COLO829 (cell line): ENCODE measurements at regions not wholly inside any gene's neighbourhood (a gene's known extent, or its start where the extent isn't known, plus 50 kb on each side); places are given as distances from the start of the nearest gene placed in this dataset.

Experiments
- DNase-seq: peaks from one replicate; pipeline ENCODE4 v3.0.0; 2012; ENCODE audit warnings: low spot score

- DNase-seq, result no peak
These were observed 50.7 kb upstream of the SPATA12 start for GRCh38 chr3:57009802-57010201.

- no peak for DNase-seq
These were observed 51.1 kb upstream of the SPATA12 start for GRCh38 chr3:57009367-57009766.

- DNase-seq, result no peak
These were observed 52.7 kb upstream of the SPATA12 start for GRCh38 chr3:57007521-57008460.

GRCh38 chr3:57006949-57007419 lies 53.5 kb upstream of the SPATA12 start:
- no peak for DNase-seq

GRCh38 chr3:57006179-57006657 lies 54.2 kb upstream of the SPATA12 start:
- DNase-seq, result no peak

GRCh38 chr3:57004229-57004628 lies 56.2 kb upstream of the SPATA12 start:
- DNase-seq, result no peak

GRCh38 chr3:57003676-57004075 lies 56.8 kb upstream of the SPATA12 start:
- no peak for DNase-seq

- no peak for DNase-seq
These were observed 59.1 kb upstream of the SPATA12 start for GRCh38 chr3:57001356-57001755.

- no peak for DNase-seq
These were observed 60.5 kb upstream of the SPATA12 start for GRCh38 chr3:57000012-57000411.

GRCh38 chr3:56999547-56999946 lies 60.9 kb upstream of the SPATA12 start:
- DNase-seq, result no peak

- no peak for DNase-seq
These were observed 62.4 kb upstream of the SPATA12 start for GRCh38 chr3:56998076-56998529.

- DNase-seq, result no peak
These were observed 62.8 kb upstream of the SPATA12 start for GRCh38 chr3:56997675-56998074.

- DNase-seq, result no peak
These were observed 63.4 kb upstream of the SPATA12 start for GRCh38 chr3:56997041-56997440.

GRCh38 chr3:56994391-56994790 lies 66.1 kb upstream of the SPATA12 start:
- DNase-seq, result no peak

GRCh38 chr3:56990641-56991015 lies 69.8 kb upstream of the SPATA12 start:
- DNase-seq, result no peak

- no peak for DNase-seq
These were observed 70.4 kb upstream of the SPATA12 start for GRCh38 chr3:56989977-56990640.

GRCh38 chr3:56989169-56989976 lies 71.1 kb upstream of the SPATA12 start:
- no peak for DNase-seq

- DNase-seq, result peak; percentile 66
These were observed 71.9 kb upstream of the SPATA12 start for GRCh38 chr3:56988458-56989168.

GRCh38 chr3:56987238-56987895 lies 73.1 kb upstream of the SPATA12 start:
- no peak for DNase-seq

- DNase-seq, result no peak
These were observed 74.1 kb upstream of the SPATA12 start for GRCh38 chr3:56986347-56986746.

GRCh38 chr3:56985878-56986277 lies 74.6 kb upstream of the SPATA12 start:
- DNase-seq, result no peak
